GM12872 (cell line): ENCODE measurements at regions not wholly inside any gene's neighbourhood (a gene's known extent, or its start where the extent isn't known, plus 50 kb on each side); places are given as distances from the start of the nearest gene placed in this dataset.

ENCODE experiments used
- TF ChIP-seq, protein P1 (sequence below): IDR thresholded peaks from 3 replicates; pipeline ENCODE4 v1.5.1; 2011; ENCODE audit warnings: low read depth, mild to moderate bottlenecking, low read length, moderate library complexity; ENCODE audit not compliant: insufficient read depth

DNA sequence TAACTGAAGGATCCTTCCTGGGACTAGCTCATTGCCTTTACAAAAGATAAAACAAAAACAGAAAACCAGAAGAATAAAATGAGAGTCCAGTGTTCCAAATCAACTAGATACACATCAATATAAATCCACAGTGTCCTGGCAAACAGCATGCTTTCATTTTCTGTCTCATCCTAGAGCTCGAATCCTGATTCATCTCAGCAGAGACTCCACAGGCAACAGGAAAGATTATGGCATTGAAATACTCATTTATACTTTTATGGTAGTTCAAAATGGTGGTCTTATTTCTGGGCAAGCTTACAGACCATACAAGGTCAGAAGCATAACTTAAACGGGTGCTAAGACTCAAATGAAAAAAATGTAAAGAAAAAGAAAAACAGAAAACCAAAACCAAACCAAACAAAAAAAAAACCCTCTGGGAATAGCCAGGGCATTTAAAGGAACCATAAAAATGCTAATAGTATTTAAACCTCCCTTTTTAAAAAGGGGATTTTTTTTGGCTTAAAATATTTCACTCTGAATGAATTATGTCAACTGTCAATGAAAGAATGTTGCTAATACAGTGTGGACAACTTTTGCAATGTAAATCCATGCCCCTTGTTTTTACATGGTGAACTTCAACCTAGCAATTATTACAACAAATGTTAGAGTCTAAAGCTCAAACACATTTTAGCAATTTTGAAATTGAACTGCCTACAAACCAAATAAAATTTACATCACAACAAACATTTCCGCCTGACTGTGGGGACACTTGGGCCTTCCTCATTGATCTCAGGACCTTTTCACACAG lies 57.9 kb downstream of the GPR101 start:
- TF ChIP-seq, protein P1, sequence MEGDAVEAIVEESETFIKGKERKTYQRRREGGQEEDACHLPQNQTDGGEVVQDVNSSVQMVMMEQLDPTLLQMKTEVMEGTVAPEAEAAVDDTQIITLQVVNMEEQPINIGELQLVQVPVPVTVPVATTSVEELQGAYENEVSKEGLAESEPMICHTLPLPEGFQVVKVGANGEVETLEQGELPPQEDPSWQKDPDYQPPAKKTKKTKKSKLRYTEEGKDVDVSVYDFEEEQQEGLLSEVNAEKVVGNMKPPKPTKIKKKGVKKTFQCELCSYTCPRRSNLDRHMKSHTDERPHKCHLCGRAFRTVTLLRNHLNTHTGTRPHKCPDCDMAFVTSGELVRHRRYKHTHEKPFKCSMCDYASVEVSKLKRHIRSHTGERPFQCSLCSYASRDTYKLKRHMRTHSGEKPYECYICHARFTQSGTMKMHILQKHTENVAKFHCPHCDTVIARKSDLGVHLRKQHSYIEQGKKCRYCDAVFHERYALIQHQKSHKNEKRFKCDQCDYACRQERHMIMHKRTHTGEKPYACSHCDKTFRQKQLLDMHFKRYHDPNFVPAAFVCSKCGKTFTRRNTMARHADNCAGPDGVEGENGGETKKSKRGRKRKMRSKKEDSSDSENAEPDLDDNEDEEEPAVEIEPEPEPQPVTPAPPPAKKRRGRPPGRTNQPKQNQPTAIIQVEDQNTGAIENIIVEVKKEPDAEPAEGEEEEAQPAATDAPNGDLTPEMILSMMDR: no peak

DNA sequence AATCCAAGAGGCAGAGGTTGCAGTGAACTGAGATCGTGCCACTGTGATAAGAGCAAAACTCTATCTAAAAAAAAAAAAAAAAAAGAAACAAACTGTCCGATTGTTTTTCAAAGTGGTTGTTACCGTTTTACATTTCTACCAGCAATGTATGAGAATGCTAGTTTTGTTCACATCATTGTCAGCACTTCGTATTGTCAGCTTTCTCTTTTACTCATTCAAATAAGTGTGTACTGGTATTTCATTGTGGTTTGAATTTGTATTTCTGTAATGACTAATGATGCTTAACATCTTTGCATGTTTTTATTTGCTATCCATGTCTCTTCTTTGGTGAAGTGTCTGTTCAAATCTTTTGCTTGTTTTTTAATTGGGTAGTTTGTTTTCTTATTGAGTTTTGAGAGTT lies 65.8 kb downstream of the GPR101 start:
- TF ChIP-seq, protein P1: no peak

DNA sequence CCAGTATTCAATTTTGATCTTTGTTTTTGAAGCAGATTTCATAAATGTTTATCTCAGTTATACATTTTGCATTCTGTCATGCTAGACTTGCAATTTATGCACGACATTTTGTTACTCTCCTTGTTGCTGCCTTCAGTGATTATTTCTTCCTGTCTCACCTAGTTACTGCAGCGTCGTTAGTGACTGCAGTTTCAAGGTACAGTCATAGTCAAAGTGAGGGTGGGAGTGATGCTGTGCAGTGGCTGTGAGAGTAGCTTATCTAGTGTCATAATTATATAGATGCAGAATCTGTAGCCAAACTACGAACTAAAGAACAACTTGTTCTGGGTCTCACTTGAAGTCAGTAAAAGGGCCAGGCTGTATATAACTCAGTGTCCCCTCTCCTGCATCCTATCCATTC lies 69.8 kb downstream of the GPR101 start:
- TF ChIP-seq, protein P1: no peak

DNA sequence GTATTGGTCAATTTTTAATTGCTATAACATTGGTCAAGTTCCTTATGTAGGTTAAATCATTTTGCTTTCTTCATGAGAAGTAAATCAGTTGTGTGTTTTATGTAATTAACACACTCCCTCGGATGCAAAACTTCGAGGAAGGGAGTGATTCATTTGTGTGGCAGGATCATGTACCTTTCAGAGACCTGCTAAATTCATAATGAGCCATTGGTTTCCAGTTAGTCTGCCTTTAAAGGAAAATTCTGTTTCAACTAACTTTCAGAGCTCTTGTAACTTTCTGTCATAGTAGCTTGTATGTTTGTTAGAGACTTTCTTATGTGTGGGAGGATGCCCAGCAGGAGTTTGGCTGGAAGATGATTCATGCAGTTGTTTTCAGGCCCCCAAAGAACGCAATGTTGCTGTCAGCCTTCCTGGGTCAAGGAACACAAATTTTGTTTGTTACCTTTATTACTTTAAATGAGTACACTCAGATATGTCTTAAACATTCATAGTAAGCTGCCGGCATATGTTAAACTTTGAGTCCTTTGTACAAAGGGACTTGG lies 72.1 kb downstream of the GPR101 start:
- TF ChIP-seq, protein P1: no peak

DNA sequence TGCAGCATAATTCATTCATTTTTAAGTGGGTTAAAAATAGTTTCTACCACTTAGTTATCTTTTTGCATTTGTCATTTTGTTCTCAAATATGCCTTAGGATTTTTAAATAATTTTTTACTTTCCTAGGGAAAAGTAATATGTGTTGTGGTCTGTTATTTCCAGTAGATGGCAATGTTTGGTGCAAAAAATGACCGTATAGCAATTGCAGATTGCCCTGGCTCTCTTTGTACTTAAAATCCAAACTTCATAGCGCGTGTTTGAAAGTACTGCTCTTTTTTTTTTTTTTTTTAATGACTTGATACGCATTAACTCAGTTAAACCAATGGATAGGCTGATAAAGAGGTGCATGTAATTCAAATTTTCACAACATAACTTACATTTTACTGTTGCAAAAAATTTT lies 74.4 kb upstream of the RBMX start:
- TF ChIP-seq, protein P1: peak; percentile 22; the same call in 1 of the 3 replicates

DNA sequence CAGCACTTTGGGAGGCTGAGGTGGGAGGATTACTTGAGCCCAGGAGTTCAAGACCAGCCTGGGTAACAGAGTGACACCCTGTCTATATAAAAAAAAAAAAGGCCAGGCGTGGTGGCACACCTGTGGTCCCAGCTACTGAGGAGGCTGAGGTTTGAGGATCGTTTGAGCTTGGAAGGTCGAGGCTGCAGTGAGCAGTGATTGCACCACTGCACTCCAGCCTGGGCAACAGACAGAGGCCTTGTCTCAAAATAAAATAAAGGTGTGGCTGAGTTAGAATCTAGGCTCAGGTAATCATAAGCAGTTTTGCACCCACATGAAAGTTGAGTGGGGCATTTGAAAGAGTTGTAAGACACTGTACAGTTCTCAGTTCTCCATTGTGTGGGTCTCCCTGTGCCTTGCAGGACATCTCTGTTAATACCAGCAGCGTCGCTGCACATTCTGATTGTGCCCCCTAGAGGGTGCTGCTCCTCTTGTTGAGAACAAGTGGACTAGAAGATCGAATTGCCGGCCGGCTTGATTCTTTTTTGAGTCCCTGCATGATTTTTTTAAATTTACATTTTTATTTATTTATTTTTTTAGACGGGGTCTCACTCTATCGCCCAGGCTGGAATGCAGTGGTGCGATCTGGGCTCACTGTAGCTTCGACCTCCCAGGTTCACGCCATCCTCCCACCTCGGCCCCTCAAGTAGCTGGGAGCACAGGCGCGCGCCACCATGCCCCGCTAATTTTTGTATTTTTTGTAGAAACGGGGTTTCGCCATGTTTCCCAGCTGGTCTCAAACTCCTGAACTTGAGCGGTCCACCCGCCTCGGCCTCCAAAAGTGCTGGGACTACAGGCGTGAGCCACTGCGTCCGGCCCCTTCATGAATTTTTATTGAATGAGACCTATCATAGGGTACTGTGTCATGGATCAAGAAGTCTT lies 73.6 kb upstream of the RBMX start:
- TF ChIP-seq, protein P1: peak; percentile 58

DNA sequence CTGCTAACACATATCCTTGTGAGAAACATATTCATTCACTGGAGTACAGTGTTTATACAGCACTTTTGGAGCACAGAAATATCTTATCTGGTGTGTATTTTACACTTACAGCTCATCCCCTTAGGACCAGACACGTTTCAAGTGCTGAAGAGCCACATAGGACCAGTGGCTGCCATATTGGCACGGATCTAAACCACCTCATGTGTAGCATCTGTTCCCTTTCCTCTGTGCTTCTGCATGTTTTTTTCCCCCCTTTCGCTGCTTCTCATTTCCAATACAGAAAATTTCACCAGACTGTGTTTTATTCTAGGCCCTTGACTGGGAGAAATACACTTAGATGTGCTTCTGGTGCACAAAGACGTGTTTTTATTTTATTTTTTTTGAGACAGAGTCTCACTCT lies 69.7 kb upstream of the RBMX start:
- TF ChIP-seq, protein P1: no peak
